Loucy (cell line): ENCODE measurements at regions not wholly inside any gene's neighbourhood (a gene's known extent, or its start where the extent isn't known, plus 50 kb on each side); places are given as distances from the start of the nearest gene placed in this dataset.

Source experiments
- H2AFZ ChIP-seq: fragments of 200-600 bp; sonication (generic); 2 replicates; pipeline ENCODE4 v1.6.0; 2016; ENCODE audit warnings: antibody characterized with exemption, mild to moderate bottlenecking, low read length, moderate library complexity
- H3F3A ChIP-seq: fragments of 200-600 bp; 2 replicates; pipeline ENCODE4 v1.6.0; 2016; ENCODE audit warnings: antibody characterized with exemption, low read depth, mild to moderate bottlenecking
- H3K27me3 ChIP-seq: fragments of 200-600 bp; sonication (generic); 2 replicates; pipeline ENCODE4 v1.6.1; 2014; ENCODE audit warnings: low read length, mild to moderate bottlenecking; ENCODE audit not compliant: insufficient read depth, poor library complexity, severe bottlenecking
- H3K36me3 ChIP-seq: fragments of 200-600 bp; sonication (generic); 2 replicates; pipeline ENCODE4 v1.6.1; 2016; ENCODE audit warnings: low read length; ENCODE audit not compliant: insufficient read depth
- H3K4me1 ChIP-seq: fragments of 200-600 bp; sonication (generic); 2 replicates; pipeline ENCODE4 v1.5.1; 2014; ENCODE audit warnings: low read length, mild to moderate bottlenecking; ENCODE audit not compliant: insufficient read depth, poor library complexity, severe bottlenecking
- H3K4me2 ChIP-seq: fragments of 200-600 bp; sonication (generic); 2 replicates; pipeline ENCODE4 v1.6.0; 2014; ENCODE audit warnings: antibody characterized with exemption, low read length, low read depth, mild to moderate bottlenecking; ENCODE audit not compliant: poor library complexity, severe bottlenecking
- H3K4me3 ChIP-seq: fragments of 200-600 bp; sonication (generic); 2 replicates; pipeline ENCODE4 v1.5.1; 2014; ENCODE audit warnings: low read length, mild to moderate bottlenecking, mixed read lengths; ENCODE audit not compliant: poor library complexity, severe bottlenecking
- H3K79me2 ChIP-seq: fragments of 200-600 bp; sonication (generic); 2 replicates; pipeline ENCODE4 v1.6.1; 2014; ENCODE audit warnings: low read length; ENCODE audit not compliant: insufficient read depth
- H3K9ac ChIP-seq: fragments of 200-600 bp; sonication (generic); 2 replicates; pipeline ENCODE4 v1.6.0; 2014; ENCODE audit warnings: mild to moderate bottlenecking, low read depth, low read length, moderate library complexity; ENCODE audit not compliant: poor library complexity, severe bottlenecking
- H3K9me2 ChIP-seq: fragments of 200-600 bp; sonication (generic); replicated peaks from 2 replicates; pipeline ENCODE4 v1.6.1; 2016; ENCODE audit warnings: low read depth, low read length, mixed read lengths
- H3K9me3 ChIP-seq: fragments of 200-600 bp; sonication (generic); 2 replicates; pipeline ENCODE4 v1.6.1; 2014; ENCODE audit warnings: mild to moderate bottlenecking, antibody characterized with exemption, low read length, low read depth; ENCODE audit not compliant: insufficient read depth
- H4K20me1 ChIP-seq: fragments of 200-600 bp; sonication (generic); 2 replicates; pipeline ENCODE4 v1.6.0; 2014; ENCODE audit warnings: antibody characterized with exemption, low read length, mild to moderate bottlenecking; ENCODE audit not compliant: insufficient read depth, poor library complexity, severe bottlenecking
- CTCF ChIP-seq: fragments of 200-600 bp; sonication (generic); conservative IDR thresholded peaks from 2 replicates; pipeline ENCODE4 v1.5.1; 2014; ENCODE audit warnings: mild to moderate bottlenecking, antibody characterized with exemption, low read length
- EZH2phosphoT487 ChIP-seq: fragments of 200-600 bp; IDR thresholded peaks from 2 replicates; pipeline ENCODE4 v1.6.1; 2018; ENCODE audit warnings: antibody characterized with exemption, mild to moderate bottlenecking, moderate library complexity, borderline replicate concordance

DNA sequence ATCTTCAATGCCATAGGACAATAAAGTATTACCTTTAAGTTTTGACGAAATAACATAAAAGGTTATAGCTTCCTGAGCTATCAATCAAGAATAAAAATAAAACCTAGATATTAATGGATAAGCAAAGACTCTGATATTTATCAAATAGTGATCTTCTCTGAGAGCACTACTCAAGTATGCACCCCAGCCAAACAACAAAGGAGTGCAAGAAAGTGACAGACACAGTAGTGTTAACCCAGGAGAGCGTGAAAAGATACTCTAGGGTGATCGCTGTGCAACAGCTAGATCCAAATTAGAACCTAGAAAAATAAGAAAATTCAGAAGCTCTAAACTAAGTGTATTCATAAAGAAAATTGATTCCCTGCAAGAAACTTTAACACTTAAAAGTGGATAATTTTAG, 83.5 kb upstream of the CDYL start:
- H3K27me3 ChIP-seq, result no peaks in the 10 kb centered on the region
- no peak overlapping the region for H3K9ac ChIP-seq
- H3K9me3 ChIP-seq, result no peaks in the 10 kb centered on the region
- no peaks in the 10 kb centered on the region for H3F3A ChIP-seq
- no peak overlapping the region for H3K4me2 ChIP-seq
- no peaks in the 10 kb centered on the region for H3K9me2 ChIP-seq
- no peak for TF ChIP-seq EZH2phosphoT487
- no peak for TF ChIP-seq CTCF
- no peaks in the 10 kb centered on the region for H3K79me2 ChIP-seq
- H2AFZ ChIP-seq, result no peak overlapping the region
- no peaks in the 10 kb centered on the region for H4K20me1 ChIP-seq
- H3K4me1 ChIP-seq, result no peaks in the 10 kb centered on the region
- no peak overlapping the region for H3K4me3 ChIP-seq
- H3K36me3 ChIP-seq, result no peaks in the 10 kb centered on the region

DNA sequence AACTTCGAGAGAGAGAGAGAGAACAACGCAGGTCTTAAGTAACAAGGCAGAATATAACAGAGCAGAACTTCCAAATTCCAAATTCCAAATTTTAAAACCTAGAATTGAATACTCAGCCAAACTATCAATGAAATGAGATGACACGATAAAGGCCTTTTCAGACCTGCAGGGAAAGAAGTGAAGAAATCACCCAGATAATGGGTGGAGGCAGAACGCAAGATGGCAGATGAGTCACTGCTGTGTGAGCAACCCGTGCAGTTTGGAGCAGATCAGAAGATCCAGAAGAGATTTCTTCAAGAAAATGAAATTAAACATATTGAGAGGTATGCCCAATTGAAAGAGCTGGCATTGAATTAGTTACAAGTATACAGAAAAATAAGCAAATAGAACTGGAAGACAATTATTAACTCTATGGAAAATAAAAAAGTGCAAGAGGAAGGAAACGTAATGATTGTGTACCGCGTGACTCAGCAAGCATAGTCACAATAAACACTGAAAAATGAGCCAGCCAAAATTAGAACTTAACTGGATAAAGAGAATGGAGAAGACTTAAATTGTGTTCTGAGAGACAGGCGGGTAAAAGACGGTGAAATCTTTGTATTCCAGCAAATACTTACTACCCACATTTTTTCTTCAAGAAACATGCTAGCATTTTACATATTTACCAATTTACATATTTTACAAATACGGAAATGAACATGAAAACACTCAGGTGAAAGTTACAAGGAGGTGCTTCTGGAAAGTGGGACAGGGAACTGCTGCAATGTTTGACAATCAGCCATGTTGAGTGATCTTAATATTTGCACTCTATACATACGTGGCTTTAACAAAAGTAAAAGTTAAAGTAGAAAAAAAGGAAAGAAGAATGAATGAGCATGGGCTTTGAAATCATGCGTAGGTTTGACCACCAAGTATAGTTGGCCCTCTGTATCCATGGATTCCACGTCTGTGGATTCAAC, 87.9 kb upstream of the CDYL start:
- Histone ChIP-seq H3K4me2 (no peak overlapping the region), H3K9me3 (no peaks in the 10 kb centered on the region), H3K36me3 (no peaks in the 10 kb centered on the region), H3K4me3 (no peak overlapping the region), H2AFZ (no peak overlapping the region), H3K9ac (no peak overlapping the region), H4K20me1 (no peaks in the 10 kb centered on the region), H3F3A (no peaks in the 10 kb centered on the region), H3K79me2 (no peaks in the 10 kb centered on the region), H3K9me2 (no peaks in the 10 kb centered on the region), H3K27me3 (no peaks in the 10 kb centered on the region), H3K4me1 (no peaks in the 10 kb centered on the region)
- TF ChIP-seq EZH2phosphoT487 (no peak), CTCF (no peak)

- no peaks in the 10 kb centered on the region for H4K20me1 ChIP-seq
- TF ChIP-seq EZH2phosphoT487, result no peak
- no peak for TF ChIP-seq CTCF
- no peak overlapping the region for H3K4me2 ChIP-seq
- no peaks in the 10 kb centered on the region for H3K9me3 ChIP-seq
- H3K36me3 ChIP-seq, result no peaks in the 10 kb centered on the region
- H3K27me3 ChIP-seq, result no peaks in the 10 kb centered on the region
- no peak overlapping the region for H3K9ac ChIP-seq
- H3F3A ChIP-seq, result no peaks in the 10 kb centered on the region
- no peak overlapping the region for H3K4me3 ChIP-seq
- H3K9me2 ChIP-seq, result no peaks in the 10 kb centered on the region
- H3K79me2 ChIP-seq, result no peaks in the 10 kb centered on the region
- H2AFZ ChIP-seq, result no peak overlapping the region
- H3K4me1 ChIP-seq, result no peaks in the 10 kb centered on the region
Observed at GRCh38 chr6:4687656-4687988, 88.6 kb upstream of the CDYL start.
